A673 (cell line): ENCODE measurements at regions not wholly inside any gene's neighbourhood (a gene's known extent, or its start where the extent isn't known, plus 50 kb on each side); places are given as distances from the start of the nearest gene placed in this dataset.

Experiments used
- EZH2 ChIP-seq: fragments of 200-600 bp; sonication (generic); IDR thresholded peaks from 2 replicates; pipeline ENCODE4 v1.6.1; 2017; ENCODE audit warnings: borderline replicate concordance, low read depth, mild to moderate bottlenecking, mixed read lengths, antibody characterized with exemption, low read length; ENCODE audit not compliant: poor library complexity, severe bottlenecking
- TF ChIP-seq, protein P1 (sequence below): fragments of 300-800, 200-600 bp; sonication (generic); conservative IDR thresholded peaks from 2 replicates; pipeline ENCODE4 v1.5.1; 2017; ENCODE audit warnings: low read depth, mild to moderate bottlenecking, antibody characterized with exemption, low read length, moderate library complexity, mixed read lengths

DNA sequence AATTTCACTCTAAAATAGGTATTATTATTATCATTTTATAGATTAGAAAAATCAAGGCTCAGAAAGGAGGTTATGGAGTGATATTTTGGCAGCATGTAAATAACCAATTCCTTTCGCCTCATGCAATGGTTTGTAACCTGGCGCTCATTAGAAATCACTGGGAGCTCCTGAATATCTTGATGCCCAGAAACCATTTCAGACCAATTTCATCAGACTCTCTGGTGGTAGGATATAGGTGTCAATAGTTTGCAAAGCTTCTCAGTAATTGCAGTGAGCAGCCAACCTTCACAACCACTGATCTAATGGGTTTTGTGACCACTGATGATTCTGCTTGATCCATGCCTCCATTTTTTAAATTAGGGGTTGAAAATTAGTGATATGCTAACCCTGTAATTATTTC, 57.8 kb upstream of the ZC3H12C start:
- TF ChIP-seq, protein P1, sequence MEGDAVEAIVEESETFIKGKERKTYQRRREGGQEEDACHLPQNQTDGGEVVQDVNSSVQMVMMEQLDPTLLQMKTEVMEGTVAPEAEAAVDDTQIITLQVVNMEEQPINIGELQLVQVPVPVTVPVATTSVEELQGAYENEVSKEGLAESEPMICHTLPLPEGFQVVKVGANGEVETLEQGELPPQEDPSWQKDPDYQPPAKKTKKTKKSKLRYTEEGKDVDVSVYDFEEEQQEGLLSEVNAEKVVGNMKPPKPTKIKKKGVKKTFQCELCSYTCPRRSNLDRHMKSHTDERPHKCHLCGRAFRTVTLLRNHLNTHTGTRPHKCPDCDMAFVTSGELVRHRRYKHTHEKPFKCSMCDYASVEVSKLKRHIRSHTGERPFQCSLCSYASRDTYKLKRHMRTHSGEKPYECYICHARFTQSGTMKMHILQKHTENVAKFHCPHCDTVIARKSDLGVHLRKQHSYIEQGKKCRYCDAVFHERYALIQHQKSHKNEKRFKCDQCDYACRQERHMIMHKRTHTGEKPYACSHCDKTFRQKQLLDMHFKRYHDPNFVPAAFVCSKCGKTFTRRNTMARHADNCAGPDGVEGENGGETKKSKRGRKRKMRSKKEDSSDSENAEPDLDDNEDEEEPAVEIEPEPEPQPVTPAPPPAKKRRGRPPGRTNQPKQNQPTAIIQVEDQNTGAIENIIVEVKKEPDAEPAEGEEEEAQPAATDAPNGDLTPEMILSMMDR: no peak
- TF ChIP-seq EZH2: no peak
